Mesenchymal stem cell (in vitro differentiated cells and primary cell): ENCODE measurements at regions not wholly inside any gene's neighbourhood (a gene's known extent, or its start where the extent isn't known, plus 50 kb on each side); places are given as distances from the start of the nearest gene placed in this dataset.

Source experiments
- DNase-seq: peaks from one replicate; pipeline ENCODE4 v3.0.0-alpha.2; 2013
- H2AFZ ChIP-seq: one replicate; pipeline ENCODE4 v1.6.1; 2013; ENCODE audit warnings: low read depth, mild to moderate bottlenecking, control low read depth, inconsistent platforms, low read length, moderate library complexity
- H2AK5ac ChIP-seq: 2 replicates; pipeline ENCODE4 v1.6.1; 2013; ENCODE audit warnings: low read length, moderate library complexity, mild to moderate bottlenecking, inconsistent platforms; ENCODE audit not compliant: severe bottlenecking
- H2BK120ac ChIP-seq: one replicate; pipeline ENCODE4 v1.6.1; 2013; ENCODE audit warnings: low read depth, mild to moderate bottlenecking, inconsistent platforms, low read length, moderate library complexity
- H2BK12ac ChIP-seq, 2 experiments: one replicate each; pipeline ENCODE4 v1.6.1; 2013; ENCODE audit warnings: inconsistent platforms in 2 of 2, low read length in 2 of 2, mild to moderate bottlenecking in 2 of 2, moderate library complexity in 2 of 2, control low read depth in 1 of 2
- H2BK15ac ChIP-seq: one replicate; pipeline ENCODE4 v1.6.1; 2013; ENCODE audit warnings: mild to moderate bottlenecking, low read depth, inconsistent platforms; ENCODE audit not compliant: poor library complexity, severe bottlenecking
- H2BK5ac ChIP-seq: 2 replicates; pipeline ENCODE4 v1.6.1; 2013; ENCODE audit warnings: low read depth, mild to moderate bottlenecking, low read length, control low read depth, inconsistent platforms; ENCODE audit not compliant: poor library complexity, severe bottlenecking
- H3K14ac ChIP-seq, 2 experiments: one replicate each; pipeline ENCODE4 v1.6.1; 2013; ENCODE audit warnings: inconsistent platforms in 2 of 2, low read length in 2 of 2, control low read depth in 1 of 2, mild to moderate bottlenecking in 1 of 2, moderate library complexity in 1 of 2
- H3K18ac ChIP-seq, 2 experiments: one replicate each; pipeline ENCODE4 v1.6.1; 2013; ENCODE audit warnings: inconsistent platforms in 2 of 2, low read length in 2 of 2, control low read depth in 1 of 2, low read depth in 1 of 2, mild to moderate bottlenecking in 1 of 2
- H3K23ac ChIP-seq, 2 experiments: one replicate each; pipeline ENCODE4 v1.6.1; 2013; ENCODE audit warnings: inconsistent platforms in 2 of 2, low read length in 2 of 2, mild to moderate bottlenecking in 2 of 2, moderate library complexity in 2 of 2, control low read depth in 1 of 2
- H3K27ac ChIP-seq: 2 replicates; pipeline ENCODE4 v1.5.1; 2013; ENCODE audit warnings: mild to moderate bottlenecking, moderate library complexity, low read length, control low read depth, inconsistent platforms; ENCODE audit not compliant: poor library complexity, severe bottlenecking
- H3K27me3 ChIP-seq, 2 experiments: 2 replicates each; pipeline versions ENCODE4 v1.6.1 to v1.7.0; 2013; ENCODE audit warnings: low read length in 2 of 2, mild to moderate bottlenecking in 2 of 2, moderate library complexity in 2 of 2, control low read depth in 1 of 2, inconsistent platforms in 1 of 2; ENCODE audit not compliant: control insufficient read depth in 1 of 2, insufficient read depth in 1 of 2
- H3K36me3 ChIP-seq, 2 experiments: 2 replicates each; pipeline versions ENCODE4 v1.6.1 to v1.7.0; 2013; ENCODE audit warnings: low read length in 2 of 2, control low read depth in 1 of 2, inconsistent platforms in 1 of 2, low read depth in 1 of 2, mild to moderate bottlenecking in 1 of 2; ENCODE audit not compliant: insufficient read depth in 2 of 2, control insufficient read depth in 1 of 2
- H3K4ac ChIP-seq, 2 experiments: one replicate each; pipeline ENCODE4 v1.6.1; 2013; ENCODE audit warnings: inconsistent platforms in 2 of 2, low read length in 2 of 2, mild to moderate bottlenecking in 2 of 2, moderate library complexity in 2 of 2, control low read depth in 1 of 2, low read depth in 1 of 2
- H3K4me1 ChIP-seq: 2 replicates; pipeline ENCODE4 v1.6.1; 2013; ENCODE audit warnings: low read depth, low read length, control low read depth; ENCODE audit not compliant: control insufficient read depth, insufficient read depth
- H3K4me2 ChIP-seq: 2 replicates; pipeline ENCODE4 v1.6.1; 2013; ENCODE audit warnings: low read length, mild to moderate bottlenecking, inconsistent platforms; ENCODE audit not compliant: poor library complexity, severe bottlenecking
- H3K4me3 ChIP-seq, 2 experiments: 2 replicates each; pipeline versions ENCODE4 v1.5.1 to v1.7.0; 2013; ENCODE audit warnings: low read length in 2 of 2, mild to moderate bottlenecking in 2 of 2, control low read depth in 1 of 2, low read depth in 1 of 2; ENCODE audit not compliant: insufficient read depth in 1 of 2
- H3K79me1 ChIP-seq: replicated peaks from 2 replicates; pipeline ENCODE4 v1.6.1; 2013; ENCODE audit warnings: mild to moderate bottlenecking, control low read depth, low read length, inconsistent platforms; ENCODE audit not compliant: poor library complexity, severe bottlenecking
- H3K9ac ChIP-seq: 2 replicates; pipeline ENCODE4 v1.7.0; 2013; ENCODE audit warnings: mild to moderate bottlenecking, low read length, moderate library complexity
- H3K9me3 ChIP-seq: 2 replicates; pipeline ENCODE4 v1.7.0; 2013; ENCODE audit warnings: mild to moderate bottlenecking, low read length; ENCODE audit not compliant: control insufficient read depth
- H4K8ac ChIP-seq: one replicate; pipeline ENCODE4 v1.6.1; 2013; ENCODE audit warnings: inconsistent platforms, mild to moderate bottlenecking, low read length, moderate library complexity
- H4K91ac ChIP-seq: one replicate; pipeline ENCODE4 v1.6.1; 2013; ENCODE audit warnings: mild to moderate bottlenecking, low read length, inconsistent platforms
- WGBS: methylation state at CpG from one replicate; pipeline ENCODE4 v1.1.7; 2013; ENCODE audit warnings: mixed read lengths; 5-methylcytosine and 5-hydroxymethylcytosine counted together

DNA sequence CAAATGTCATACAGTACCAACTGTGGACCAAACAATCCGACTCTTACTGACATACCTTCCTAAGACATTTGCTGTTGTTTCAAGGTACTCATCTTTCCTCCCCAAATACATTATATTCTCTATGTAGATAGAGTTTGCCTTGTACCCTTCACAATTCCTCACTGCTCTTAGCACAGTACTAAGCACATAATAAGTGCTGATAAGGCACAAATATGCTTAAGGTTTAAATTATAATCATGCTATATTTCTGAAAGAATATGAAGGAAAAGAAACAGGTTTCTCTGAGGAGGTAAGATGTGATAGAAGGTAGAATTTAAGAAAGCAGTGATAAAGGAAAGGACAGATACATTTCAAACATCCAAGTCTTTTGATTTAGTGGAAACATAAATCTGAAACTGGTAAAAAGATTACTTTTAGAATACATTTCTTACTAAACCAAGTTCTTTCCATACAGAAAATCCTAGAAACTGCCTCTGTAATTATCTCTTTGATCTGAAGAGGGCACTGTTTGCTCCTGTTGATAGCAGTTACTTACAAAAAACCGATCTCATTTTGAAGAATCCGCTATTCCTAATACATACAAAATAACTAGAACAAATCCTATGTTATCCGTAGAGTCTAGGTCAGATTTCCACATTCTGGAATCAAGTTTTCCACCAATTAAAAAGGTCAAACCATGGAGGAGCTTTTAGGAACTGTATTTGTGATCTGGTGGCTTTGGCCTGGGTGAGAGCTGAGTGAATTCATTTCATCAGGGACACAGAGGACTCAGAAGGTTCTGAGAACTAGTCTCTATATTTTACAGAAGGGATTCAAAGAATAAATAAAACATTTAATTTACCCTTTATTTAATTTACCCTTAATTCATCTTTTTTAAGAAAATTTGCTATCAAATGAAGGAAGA is 311.9 kb downstream of the DAD1 start:
- Histone ChIP-seq H2AFZ (no peak overlapping the region), H3K4me3 (no peak overlapping the region), H2BK15ac (no peak overlapping the region), H3K23ac (no peak overlapping the region), H3K9ac (no peak overlapping the region), H3K27ac (no peak overlapping the region), H3K9me3 (no peaks in the 10 kb centered on the region), H3K4me2 (no peak overlapping the region), H2AK5ac (no peak overlapping the region), H2BK5ac (no peak overlapping the region), H3K4me1 (peaks cover 4% of the 10 kb centered on the region), H3K36me3 (no peaks in the 10 kb centered on the region), H2BK12ac (no peak overlapping the region), H3K14ac (no peak overlapping the region), H3K4ac (no peak overlapping the region), H4K91ac (no peak overlapping the region), H2BK120ac (no peak overlapping the region), H3K79me1 (no peaks in the 10 kb centered on the region), H3K18ac (no peak overlapping the region), H3K27me3 (peaks cover 0 to 54% of the 10 kb centered on the region in 2 experiments), H4K8ac (no peak overlapping the region)
- DNase-seq = peak; percentile 41
- WGBS = 55% methylated on average over 4 of the region's 4 CpGs

DNA sequence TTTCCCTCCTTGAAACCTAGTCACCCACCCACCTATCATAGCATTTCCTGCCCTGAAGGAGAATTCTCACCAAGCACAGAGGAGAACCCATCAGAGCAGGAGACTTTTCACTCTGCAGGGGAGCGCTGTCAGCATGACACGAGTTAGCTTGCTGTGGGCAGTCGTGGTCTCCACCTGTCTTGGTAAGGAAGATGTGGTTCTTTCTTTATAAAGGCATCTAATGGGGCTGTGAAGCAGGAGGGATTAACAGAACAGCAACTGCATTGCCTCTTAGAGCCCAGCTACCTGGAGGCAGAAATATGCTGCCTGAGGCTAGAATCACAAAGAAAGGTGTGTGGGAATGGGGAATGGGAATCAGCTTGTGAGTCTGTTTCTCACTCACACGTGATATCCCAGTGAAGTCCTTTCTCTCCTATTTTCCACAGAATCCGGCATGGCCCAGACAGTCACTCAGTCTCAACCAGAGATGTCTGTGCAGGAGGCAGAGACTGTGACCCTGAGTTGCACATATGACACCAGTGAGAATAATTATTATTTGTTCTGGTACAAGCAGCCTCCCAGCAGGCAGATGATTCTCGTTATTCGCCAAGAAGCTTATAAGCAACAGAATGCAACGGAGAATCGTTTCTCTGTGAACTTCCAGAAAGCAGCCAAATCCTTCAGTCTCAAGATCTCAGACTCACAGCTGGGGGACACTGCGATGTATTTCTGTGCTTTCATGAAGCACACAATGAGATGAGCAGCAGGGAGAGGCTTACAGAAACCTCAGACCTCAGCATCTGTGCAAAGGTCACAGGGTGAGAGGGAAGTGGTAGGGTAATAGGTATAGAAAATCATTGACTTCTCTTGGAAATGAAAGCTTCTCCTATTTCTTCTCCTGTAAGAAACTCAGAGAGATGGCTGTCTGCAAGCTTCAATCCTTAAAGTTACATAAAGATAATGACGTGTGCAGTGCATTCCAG is 316.9 kb downstream of the DAD1 start:
- Histone ChIP-seq H2BK12ac (no peak overlapping the region), H3K4ac (no peak overlapping the region), H3K14ac (no peak overlapping the region), H3K9me3 (no peaks in the 10 kb centered on the region), H4K8ac (no peak overlapping the region), H3K4me2 (no peak overlapping the region), H3K9ac (no peak overlapping the region), H2AK5ac (no peak overlapping the region), H2BK120ac (no peak overlapping the region), H4K91ac (no peak overlapping the region), H3K18ac (no peak overlapping the region), H3K4me3 (no peak overlapping the region), H3K4me1 (peaks cover 6% of the 10 kb centered on the region), H3K27me3 (peaks cover 0 to 42% of the 10 kb centered on the region in 2 experiments), H3K36me3 (no peaks in the 10 kb centered on the region), H3K27ac (no peak overlapping the region), H2BK15ac (no peak overlapping the region), H3K23ac (no peak overlapping the region), H2BK5ac (no peak overlapping the region), H3K79me1 (no peaks in the 10 kb centered on the region), H2AFZ (no peak overlapping the region)
- 67% methylated on average over 10 of the region's 11 CpGs for WGBS
- no peak for DNase-seq

DNA sequence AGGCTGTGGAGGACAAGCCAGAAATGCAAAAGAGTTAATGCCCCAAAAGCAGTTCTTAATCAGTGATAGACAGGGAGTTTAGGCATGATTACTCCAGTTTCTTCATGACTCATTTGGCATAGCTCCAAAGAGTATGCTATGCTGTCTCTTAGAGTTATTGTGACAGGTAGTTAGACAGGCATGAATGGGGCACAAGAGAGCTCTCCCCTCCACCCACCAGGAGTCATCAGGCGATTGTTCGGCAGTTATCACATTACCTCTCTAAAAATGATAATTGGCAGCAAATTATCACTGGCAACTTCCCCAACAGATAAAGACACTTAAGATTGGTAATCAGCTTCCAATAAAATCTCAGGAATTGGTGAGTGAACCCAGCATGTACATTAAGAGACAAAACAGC is 320.1 kb downstream of the DAD1 start:
- peak; percentile 25 for DNase-seq
- Histone ChIP-seq H2BK120ac (no peak overlapping the region), H3K4me2 (no peak overlapping the region), H4K8ac (no peak overlapping the region), H3K9me3 (no peaks in the 10 kb centered on the region), H3K23ac (no peak overlapping the region), H2BK5ac (no peak overlapping the region), H3K4me1 (peaks cover 12% of the 10 kb centered on the region), H3K79me1 (no peaks in the 10 kb centered on the region), H2BK12ac (no peak overlapping the region), H3K27ac (no peak overlapping the region), H3K18ac (no peak overlapping the region), H3K14ac (no peak overlapping the region), H3K9ac (no peak overlapping the region), H3K4me3 (no peak overlapping the region), H3K36me3 (no peaks in the 10 kb centered on the region), H3K27me3 (peaks cover 0 to 17% of the 10 kb centered on the region in 2 experiments), H4K91ac (no peak overlapping the region), H2BK15ac (no peak overlapping the region), H2AK5ac (no peak overlapping the region), H2AFZ (no peak overlapping the region), H3K4ac (no peak overlapping the region)
- WGBS = 46% methylated on average over 2 of the region's 2 CpGs

DNA sequence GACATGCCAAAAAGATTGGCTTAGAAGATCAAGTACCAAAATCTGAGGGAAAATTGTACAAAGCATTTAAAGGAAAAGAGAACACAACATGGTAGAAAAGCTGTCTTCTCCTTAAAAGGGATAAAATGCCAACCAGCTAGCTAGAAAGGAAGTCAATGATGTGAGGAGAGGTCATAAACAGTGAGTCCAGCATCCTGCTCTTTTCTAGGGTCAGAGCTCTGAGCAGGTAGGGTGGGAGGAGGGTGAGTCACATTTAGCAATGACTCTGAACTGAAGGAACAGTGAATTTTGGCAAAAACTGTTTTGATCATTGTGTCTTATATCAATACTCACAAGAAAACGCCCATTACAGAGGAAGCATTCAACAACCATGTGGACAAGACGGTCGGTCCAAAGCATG is 322.3 kb downstream of the DAD1 start:
- Histone ChIP-seq H3K4ac (no peak overlapping the region), H4K8ac (no peak overlapping the region), H3K79me1 (no peaks in the 10 kb centered on the region), H2AK5ac (peak overlapping the region; percentile 5), H2BK15ac (no peak overlapping the region), H3K27ac (no peak overlapping the region), H3K4me3 (no peak overlapping the region), H3K9ac (no peak overlapping the region), H3K9me3 (no peaks in the 10 kb centered on the region), H3K4me1 (peaks cover 10% of the 10 kb centered on the region), H3K18ac (peak overlapping the region in 1 of 2 experiments; percentile 27), H3K14ac (no peak overlapping the region), H2BK5ac (no peak overlapping the region), H3K36me3 (no peaks in the 10 kb centered on the region), H3K4me2 (no peak overlapping the region), H2AFZ (no peak overlapping the region), H3K27me3 (no peaks in the 10 kb centered on the region), H3K23ac (no peak overlapping the region), H2BK12ac (no peak overlapping the region), H2BK120ac (no peak overlapping the region), H4K91ac (no peak overlapping the region)
- DNase-seq = no peak
- 94% methylated on average over 3 of the region's 3 CpGs for WGBS
